ENCODE measurements at regions not wholly inside any gene's neighbourhood (a gene's known extent, or its start where the extent isn't known, plus 50 kb on each side); places are given as distances from the start of the nearest gene placed in this dataset.

- no peaks in the 10 kb centered on the region for H3K4me1 ChIP-seq
- no peak overlapping the region for H3K4me3 ChIP-seq
- H3K36me3 ChIP-seq: no peaks in the 10 kb centered on the region
- no peaks in the 10 kb centered on the region for H3K27me3 ChIP-seq
- 41% methylated on average over 4 of the region's 4 CpGs for WGBS
- TF ChIP-seq CTCF (IDR thresholded peaks at IDR 0.05) (no peak), EP300 (IDR thresholded peaks at IDR 0.05) (no peak), POLR2A (IDR thresholded peaks at IDR 0.05) (no peak), POLR2AphosphoS5 (IDR thresholded peaks at IDR 0.05) (no peak)
- H3K9me3 ChIP-seq: no peaks in the 10 kb centered on the region
- H3K27ac ChIP-seq: no peak overlapping the region
- no peak for DNase-seq (ENCODE audit: low spot score in 2 of 2)
These were observed 166.0 kb upstream of the MDFIC start for GRCh38 chr7:114755856-114756255.

- H3K9me3 ChIP-seq: no peaks in the 10 kb centered on the region
- H3K36me3 ChIP-seq: no peaks in the 10 kb centered on the region
- DNase-seq (ENCODE audit: low spot score in 2 of 2): no peak
- no peaks in the 10 kb centered on the region for H3K27me3 ChIP-seq
- no peak overlapping the region for H3K4me3 ChIP-seq
- no peaks in the 10 kb centered on the region for H3K4me1 ChIP-seq
- 82% methylated on average over 4 of the region's 4 CpGs for WGBS
- H3K27ac ChIP-seq: no peak overlapping the region
- TF ChIP-seq CTCF (IDR thresholded peaks at IDR 0.05) (no peak), EP300 (IDR thresholded peaks at IDR 0.05) (no peak), POLR2AphosphoS5 (IDR thresholded peaks at IDR 0.05) (no peak), POLR2A (IDR thresholded peaks at IDR 0.05) (no peak)
These were observed 163.2 kb upstream of the MDFIC start for GRCh38 chr7:114758661-114759227.

- Histone ChIP-seq H3K27me3 (no peaks in the 10 kb centered on the region), H3K27ac (no peak overlapping the region), H3K36me3 (no peaks in the 10 kb centered on the region), H3K9me3 (no peaks in the 10 kb centered on the region), H3K4me1 (no peaks in the 10 kb centered on the region), H3K4me3 (no peak overlapping the region)
- WGBS: 78% methylated on average over 2 of the region's 2 CpGs
- DNase-seq (ENCODE audit: low spot score in 2 of 2): no peak
- TF ChIP-seq CTCF (IDR thresholded peaks at IDR 0.05): no peak
- no peak for TF ChIP-seq EP300 (IDR thresholded peaks at IDR 0.05)
- no peak for TF ChIP-seq POLR2A (IDR thresholded peaks at IDR 0.05)
- no peak for TF ChIP-seq POLR2AphosphoS5 (IDR thresholded peaks at IDR 0.05)
These were observed 162.4 kb upstream of the MDFIC start for GRCh38 chr7:114759347-114760062.

- no peak for DNase-seq (ENCODE audit: low spot score in 2 of 2)
- H3K9me3 ChIP-seq: no peaks in the 10 kb centered on the region
- 81% methylated on average over 2 of the region's 2 CpGs for WGBS
- no peaks in the 10 kb centered on the region for H3K36me3 ChIP-seq
- no peak overlapping the region for H3K27ac ChIP-seq
- H3K27me3 ChIP-seq: no peaks in the 10 kb centered on the region
- no peak for TF ChIP-seq EP300 (IDR thresholded peaks at IDR 0.05)
- no peak for TF ChIP-seq POLR2A (IDR thresholded peaks at IDR 0.05)
- no peak for TF ChIP-seq CTCF (IDR thresholded peaks at IDR 0.05)
- no peak for TF ChIP-seq POLR2AphosphoS5 (IDR thresholded peaks at IDR 0.05)
- H3K4me1 ChIP-seq: no peaks in the 10 kb centered on the region
- no peak overlapping the region for H3K4me3 ChIP-seq
These were observed 161.4 kb upstream of the MDFIC start for GRCh38 chr7:114760477-114760876.

- Histone ChIP-seq H3K36me3 (no peaks in the 10 kb centered on the region), H3K9me3 (no peaks in the 10 kb centered on the region), H3K27me3 (no peaks in the 10 kb centered on the region), H3K4me3 (no peak overlapping the region), H3K27ac (no peak overlapping the region), H3K4me1 (no peaks in the 10 kb centered on the region)
- TF ChIP-seq EP300 (IDR thresholded peaks at IDR 0.05) (no peak), POLR2A (IDR thresholded peaks at IDR 0.05) (no peak), CTCF (IDR thresholded peaks at IDR 0.05) (no peak), POLR2AphosphoS5 (IDR thresholded peaks at IDR 0.05) (no peak)
- 93% methylated on average over 2 of the region's 2 CpGs for WGBS
- no peak for DNase-seq (ENCODE audit: low spot score in 2 of 2)
These were observed 159.9 kb upstream of the MDFIC start for GRCh38 chr7:114761973-114762372.
